Glutamatergic neuron (in vitro differentiated cells): ENCODE measurements at regions not wholly inside any gene's neighbourhood (a gene's known extent, or its start where the extent isn't known, plus 50 kb on each side); places are given as distances from the start of the nearest gene placed in this dataset.

ENCODE experiments used
- DNase-seq: peaks from one replicate; pipeline ENCODE4 v3.0.0; 2022
- H3K27ac Mint-ChIP-seq: one replicate; pipeline ENCODE4 v1.8.0; 2020; ENCODE audit warnings: mild to moderate bottlenecking, mixed read lengths, inconsistent platforms; ENCODE audit not compliant: unreplicated experiment
- H3K27me3 Mint-ChIP-seq: one replicate; pipeline ENCODE4 v1.8.0; 2020; ENCODE audit warnings: mild to moderate bottlenecking, moderate library complexity, mixed read lengths, inconsistent platforms; ENCODE audit not compliant: unreplicated experiment
- H3K36me3 Mint-ChIP-seq: one replicate; pipeline ENCODE4 v1.8.0; 2020; ENCODE audit warnings: mild to moderate bottlenecking, mixed read lengths, inconsistent platforms; ENCODE audit not compliant: unreplicated experiment
- H3K4me1 Mint-ChIP-seq: one replicate; pipeline ENCODE4 v1.8.0; 2020; ENCODE audit warnings: mild to moderate bottlenecking, low read depth, mixed read lengths, inconsistent platforms; ENCODE audit not compliant: unreplicated experiment
- H3K4me3 Mint-ChIP-seq: one replicate; pipeline ENCODE4 v1.8.0; 2020; ENCODE audit warnings: mild to moderate bottlenecking, mixed read lengths, inconsistent platforms; ENCODE audit not compliant: unreplicated experiment
- H3K9me3 Mint-ChIP-seq: one replicate; pipeline ENCODE4 v1.8.0; 2020; ENCODE audit warnings: mild to moderate bottlenecking, moderate library complexity, mixed read lengths, inconsistent platforms; ENCODE audit not compliant: unreplicated experiment
- CTCF ChIP-seq: fragments of 200-600 bp; sonication (generic); IDR thresholded peaks from one replicate; pipeline ENCODE4 v1.5.0; 2021; ENCODE audit not compliant: partially characterized antibody, unreplicated experiment

DNA sequence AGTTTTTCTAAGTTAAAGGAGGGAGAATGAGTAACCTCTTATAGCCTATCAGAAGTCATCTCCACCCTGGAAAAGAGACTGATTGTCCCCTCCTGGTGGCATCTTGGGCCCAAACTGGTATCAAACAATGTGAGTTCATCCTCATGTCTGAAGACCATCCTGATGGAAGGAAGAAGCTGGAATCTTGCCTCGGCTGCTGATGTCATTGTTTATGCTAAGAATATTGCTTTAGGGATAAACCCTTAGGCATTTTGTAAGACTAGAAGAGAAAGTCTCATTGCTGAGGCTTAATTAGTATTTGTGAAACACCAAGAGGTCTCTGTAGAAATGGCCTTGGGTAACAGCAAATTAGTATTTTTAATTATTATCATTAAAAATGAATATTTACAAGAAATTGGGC lies 65.7 kb upstream of the KCNN2 start:
- Mint-ChIP-seq H3K4me1 (no peaks in the 10 kb centered on the region), H3K27me3 (no peaks in the 10 kb centered on the region), H3K27ac (no peak overlapping the region), H3K36me3 (no peaks in the 10 kb centered on the region), H3K9me3 (peaks cover under 1% of the 10 kb centered on the region), H3K4me3 (no peak overlapping the region)
- no peak for DNase-seq
- TF ChIP-seq CTCF = no peak

GRCh38 chr5:114297915-114298314 lies 64.0 kb upstream of the KCNN2 start:
- H3K27ac Mint-ChIP-seq = no peak overlapping the region
- H3K9me3 Mint-ChIP-seq = no peaks in the 10 kb centered on the region
- H3K36me3 Mint-ChIP-seq = no peaks in the 10 kb centered on the region
- no peak overlapping the region for H3K4me3 Mint-ChIP-seq
- DNase-seq = no peak
- TF ChIP-seq CTCF = no peak
- no peaks in the 10 kb centered on the region for H3K27me3 Mint-ChIP-seq
- no peaks in the 10 kb centered on the region for H3K4me1 Mint-ChIP-seq

DNA sequence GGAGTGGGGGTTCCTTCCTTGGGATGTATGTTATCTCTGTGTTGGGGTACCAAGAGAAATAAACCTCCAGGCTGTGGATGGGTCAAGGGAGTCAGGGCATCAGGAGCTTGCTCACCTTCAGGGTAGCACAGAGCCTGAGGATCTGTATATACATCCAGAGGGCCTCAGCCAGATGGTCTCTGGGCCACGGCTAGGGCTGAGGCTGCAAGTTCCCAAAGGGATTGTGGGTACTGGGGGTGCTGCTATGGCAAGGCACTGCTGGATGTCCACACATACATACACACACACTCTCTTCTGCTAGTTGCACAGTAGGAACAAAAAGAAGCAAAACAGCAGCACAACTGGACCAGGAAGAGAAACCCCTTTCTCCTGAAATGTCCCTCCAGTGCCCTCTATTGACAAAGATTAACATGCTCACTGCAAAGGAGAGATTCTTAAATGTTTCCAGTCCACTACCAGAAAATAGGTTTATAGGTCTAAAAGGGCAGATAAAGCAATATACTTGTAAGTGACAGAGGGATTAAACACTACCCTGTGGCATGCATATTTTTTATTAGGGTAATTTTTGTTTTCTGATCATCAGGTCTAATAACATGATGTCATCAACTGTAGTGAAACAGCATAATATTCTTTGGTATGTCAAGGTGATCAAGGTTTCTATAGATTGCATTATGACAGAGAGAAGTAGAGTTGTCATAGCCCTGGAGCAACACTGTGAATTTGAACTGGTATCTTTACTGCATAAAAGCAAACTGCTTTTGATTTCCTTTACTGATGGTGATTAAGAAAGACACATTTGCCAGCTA lies 56.3 kb upstream of the KCNN2 start:
- H3K4me3 Mint-ChIP-seq = no peak overlapping the region

GRCh38 chr5:114308017-114308416 lies 53.9 kb upstream of the KCNN2 start:
- no peak for DNase-seq
- no peaks in the 10 kb centered on the region for H3K9me3 Mint-ChIP-seq
- no peaks in the 10 kb centered on the region for H3K36me3 Mint-ChIP-seq
- H3K27me3 Mint-ChIP-seq = no peaks in the 10 kb centered on the region
- no peaks in the 10 kb centered on the region for H3K4me1 Mint-ChIP-seq
- H3K27ac Mint-ChIP-seq = no peak overlapping the region
- no peak overlapping the region for H3K4me3 Mint-ChIP-seq
- no peak for TF ChIP-seq CTCF

More for the DNA sequence above, 56.3 kb upstream of the KCNN2 start:
- Mint-ChIP-seq H3K27ac (no peak overlapping the region), H3K36me3 (no peaks in the 10 kb centered on the region), H3K27me3 (no peaks in the 10 kb centered on the region), H3K9me3 (no peaks in the 10 kb centered on the region), H3K4me1 (no peaks in the 10 kb centered on the region)
- TF ChIP-seq CTCF = peak; percentile 21
- no peak for DNase-seq

DNA sequence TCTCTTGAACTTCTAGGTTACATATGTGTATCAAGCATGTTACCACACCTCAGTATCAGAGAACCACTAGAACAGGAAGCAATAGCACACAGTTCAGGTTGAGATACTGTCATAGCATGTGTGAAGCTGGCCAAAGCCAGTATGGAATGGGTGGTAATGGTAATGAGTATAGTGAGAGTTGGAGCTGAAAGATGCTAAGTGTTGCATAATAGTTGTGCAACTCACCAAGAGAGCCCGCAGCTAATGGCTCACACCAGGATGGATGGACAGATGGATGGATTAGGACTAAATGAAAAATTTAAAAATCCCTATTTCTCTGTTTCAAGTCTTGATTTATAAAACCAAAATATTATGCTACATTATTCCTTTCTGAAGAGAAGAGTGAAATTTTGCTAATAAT lies 53.4 kb upstream of the KCNN2 start:
- no peak for DNase-seq
- no peak overlapping the region for H3K27ac Mint-ChIP-seq
- H3K4me1 Mint-ChIP-seq = no peaks in the 10 kb centered on the region
- H3K4me3 Mint-ChIP-seq = no peak overlapping the region
- TF ChIP-seq CTCF = no peak
- H3K27me3 Mint-ChIP-seq = no peaks in the 10 kb centered on the region
- no peaks in the 10 kb centered on the region for H3K9me3 Mint-ChIP-seq
- no peaks in the 10 kb centered on the region for H3K36me3 Mint-ChIP-seq
